ENCODE measurements at regions not wholly inside any gene's neighbourhood (a gene's known extent, or its start where the extent isn't known, plus 50 kb on each side); places are given as distances from the start of the nearest gene placed in this dataset.

DNA sequence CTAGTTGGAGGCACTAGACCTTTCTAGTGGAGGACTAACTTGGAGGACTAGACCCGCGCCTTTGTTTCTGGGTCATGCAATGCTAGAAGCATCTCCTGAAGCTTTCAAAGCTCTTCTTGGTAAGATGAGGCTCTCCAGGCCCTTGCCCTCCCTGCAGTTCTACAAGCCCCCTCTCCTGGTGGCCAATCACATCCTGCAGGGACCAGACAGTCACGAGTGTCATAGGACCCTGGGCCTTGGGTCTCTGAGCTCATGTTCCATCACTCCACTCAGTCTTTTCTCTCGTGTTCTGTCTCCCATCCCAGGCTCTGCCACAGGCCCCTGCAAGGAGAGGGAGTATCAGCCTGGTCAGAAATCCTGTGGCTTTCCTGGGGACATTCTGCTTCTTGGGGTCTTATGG, 119.6 kb downstream of the CYLD start:
- Histone ChIP-seq H3K27me3 (no peaks in the 10 kb centered on the region), H3K27ac (peak overlapping the region; percentile 12; the same call in 1 of the 2 replicates), H3K36me3 (no peaks in the 10 kb centered on the region), H3K4me1 (peaks cover 12% of the 10 kb centered on the region), H3K4me3 (no peak overlapping the region), H3K9me3 (replicated peaks) (no peaks in the 10 kb centered on the region)
- DNase-seq: no peak

DNA sequence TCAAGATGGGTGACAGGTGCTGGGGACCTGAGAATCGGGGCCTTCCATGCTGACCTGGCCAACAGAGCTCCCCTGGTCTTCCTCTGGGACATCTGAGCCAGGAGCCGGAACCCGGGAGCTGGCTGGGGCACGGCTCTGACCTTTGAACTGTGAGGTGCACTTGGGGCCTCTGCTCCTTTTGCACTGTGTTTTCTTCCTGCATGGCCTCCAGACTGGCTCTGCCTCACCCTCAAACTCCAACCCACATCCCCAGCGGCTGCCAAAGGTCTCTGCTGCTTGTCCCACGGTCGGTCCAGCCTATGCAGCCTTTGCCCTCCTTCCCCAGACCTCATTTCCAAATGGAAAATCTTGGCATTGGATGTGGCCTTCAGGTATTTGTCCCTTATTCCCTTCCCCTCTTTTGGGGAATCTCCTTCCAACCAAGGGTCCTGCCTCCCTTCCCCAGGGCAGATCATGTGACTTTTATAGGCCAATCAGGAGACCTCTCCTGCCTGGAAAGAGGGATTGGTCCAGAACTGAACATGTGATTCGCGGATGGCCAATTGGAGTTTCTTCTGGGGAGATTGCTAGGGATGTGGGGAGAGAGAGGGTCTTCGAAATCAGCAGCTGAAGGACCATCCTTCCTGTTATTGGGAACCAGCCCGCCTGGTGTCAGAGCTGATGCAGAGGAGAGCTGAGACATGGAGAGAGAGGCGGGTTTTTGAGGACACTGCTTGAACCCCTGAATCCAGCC, 117.9 kb downstream of the CYLD start:
- Histone ChIP-seq H3K9me3 (replicated peaks) (no peaks in the 10 kb centered on the region), H3K36me3 (no peaks in the 10 kb centered on the region), H3K4me3 (no peak overlapping the region), H3K27me3 (no peaks in the 10 kb centered on the region), H3K4me1 (peaks cover 12% of the 10 kb centered on the region), H3K27ac (no peak overlapping the region)
- DNase-seq: no peak

DNA sequence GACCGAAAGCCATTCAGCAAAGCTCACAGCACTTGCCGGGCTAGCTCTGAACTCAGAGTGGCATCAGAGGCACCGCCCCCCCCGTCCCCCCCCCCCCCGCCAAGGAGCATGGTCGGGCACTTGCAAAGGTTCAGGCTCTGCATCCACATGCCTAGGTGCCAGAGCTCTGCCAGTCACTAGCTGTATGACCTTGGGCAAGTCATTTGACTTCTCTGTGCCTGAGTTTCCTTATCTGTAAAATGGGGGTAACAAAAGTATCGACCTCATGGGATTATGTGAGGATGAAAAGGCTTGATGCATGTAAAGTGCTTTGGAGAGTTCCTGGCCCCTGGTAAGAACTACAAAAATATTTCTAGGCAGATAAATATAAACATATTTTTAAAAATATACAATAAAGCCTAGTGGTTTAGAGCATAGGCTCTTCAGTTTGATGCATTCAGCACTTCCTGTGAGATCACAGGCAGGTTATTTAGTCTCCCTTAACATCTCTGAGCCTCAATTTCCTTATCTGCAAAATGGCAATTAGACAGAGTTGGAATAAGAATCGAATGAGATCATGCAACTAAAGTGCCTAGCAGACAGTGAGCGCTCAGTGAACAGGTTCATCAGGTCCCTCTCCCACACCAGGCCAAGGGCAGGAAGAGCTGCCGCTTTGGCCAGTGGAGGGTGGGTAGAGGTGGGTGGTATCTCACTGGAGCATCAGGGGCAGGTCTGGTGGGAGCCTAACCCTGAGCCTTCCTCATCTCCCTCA, 117.2 kb downstream of the CYLD start:
- H3K36me3 ChIP-seq: no peaks in the 10 kb centered on the region
- no peaks in the 10 kb centered on the region for H3K27me3 ChIP-seq
- no peak overlapping the region for H3K4me3 ChIP-seq
- peaks cover 12% of the 10 kb centered on the region for H3K4me1 ChIP-seq
- DNase-seq: no peak
- H3K27ac ChIP-seq: no peak overlapping the region
- no peaks in the 10 kb centered on the region for H3K9me3 ChIP-seq (replicated peaks)

DNA sequence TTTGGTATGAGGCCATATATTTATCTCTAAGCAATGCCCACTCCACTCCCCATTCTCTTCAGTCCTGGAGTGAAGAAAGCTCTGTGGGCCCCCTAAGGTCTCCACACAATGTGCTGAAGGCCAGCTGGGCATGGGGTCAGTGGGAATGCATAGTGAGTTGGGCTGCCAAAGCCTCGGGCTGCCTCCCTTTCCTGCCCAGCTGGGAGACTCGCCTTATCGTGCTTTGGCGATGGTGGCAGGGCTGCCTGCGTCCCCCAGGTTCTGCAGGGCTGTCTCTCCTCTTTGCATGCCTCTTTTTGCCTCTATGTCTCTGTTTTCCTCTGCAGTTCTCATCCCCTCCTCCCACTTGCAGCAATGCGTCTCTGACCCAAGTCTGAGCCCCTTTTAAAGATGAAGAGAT, 116.5 kb downstream of the CYLD start:
- DNase-seq: no peak
- no peaks in the 10 kb centered on the region for H3K36me3 ChIP-seq
- no peaks in the 10 kb centered on the region for H3K27me3 ChIP-seq
- no peak overlapping the region for H3K4me3 ChIP-seq
- peaks cover 12% of the 10 kb centered on the region for H3K4me1 ChIP-seq
- H3K27ac ChIP-seq: no peak overlapping the region
- no peaks in the 10 kb centered on the region for H3K9me3 ChIP-seq (replicated peaks)

DNA sequence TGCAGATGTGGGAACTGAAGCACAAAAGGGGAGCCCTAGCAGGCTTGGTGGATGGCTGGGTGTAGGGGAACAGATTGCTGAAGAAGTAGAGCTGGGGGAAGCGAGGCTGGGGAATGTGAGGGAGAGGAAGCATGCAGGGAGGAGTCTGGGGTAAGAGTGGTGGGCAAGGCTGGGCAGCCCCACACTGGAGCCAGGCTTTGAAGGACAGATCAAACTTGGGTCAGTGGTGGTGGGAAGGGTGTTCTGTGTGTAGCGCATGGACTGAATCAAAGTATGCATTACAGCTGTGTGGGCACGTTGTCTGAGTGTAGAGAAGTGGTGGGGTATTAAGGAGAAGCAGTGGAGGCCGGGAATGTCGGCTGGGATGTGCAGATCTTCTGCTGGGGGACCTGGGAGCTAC, 116.0 kb downstream of the CYLD start:
- no peaks in the 10 kb centered on the region for H3K27me3 ChIP-seq
- no peak for DNase-seq
- no peak overlapping the region for H3K4me3 ChIP-seq
- no peaks in the 10 kb centered on the region for H3K9me3 ChIP-seq (replicated peaks)
- no peak overlapping the region for H3K27ac ChIP-seq
- peaks cover 12% of the 10 kb centered on the region for H3K4me1 ChIP-seq
- no peaks in the 10 kb centered on the region for H3K36me3 ChIP-seq

DNA sequence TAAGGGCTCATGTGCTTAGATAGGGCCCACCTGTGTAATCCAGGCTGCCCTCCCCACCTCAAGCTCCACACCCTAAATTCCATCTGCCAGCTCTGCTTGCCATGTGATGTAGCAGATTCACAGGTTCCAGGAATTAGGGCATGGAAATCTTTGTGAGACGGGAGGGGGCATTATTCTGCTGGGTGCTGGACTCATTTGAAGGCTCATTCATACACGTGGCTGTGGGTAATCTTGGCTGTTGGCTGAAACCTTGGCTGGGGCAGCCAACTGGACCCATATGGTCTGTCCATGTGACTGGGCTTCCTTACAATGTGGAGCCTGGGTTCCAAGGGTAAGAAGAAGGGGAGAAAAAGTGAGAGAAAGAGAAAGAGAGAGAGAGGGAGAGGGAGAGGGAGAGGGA, 115.1 kb downstream of the CYLD start:
- no peak overlapping the region for H3K4me3 ChIP-seq
- DNase-seq: no peak
- H3K9me3 ChIP-seq (replicated peaks): no peaks in the 10 kb centered on the region
- H3K4me1 ChIP-seq: peaks cover 6% of the 10 kb centered on the region
- no peak overlapping the region for H3K27ac ChIP-seq
- H3K27me3 ChIP-seq: no peaks in the 10 kb centered on the region
- H3K36me3 ChIP-seq: no peaks in the 10 kb centered on the region

DNA sequence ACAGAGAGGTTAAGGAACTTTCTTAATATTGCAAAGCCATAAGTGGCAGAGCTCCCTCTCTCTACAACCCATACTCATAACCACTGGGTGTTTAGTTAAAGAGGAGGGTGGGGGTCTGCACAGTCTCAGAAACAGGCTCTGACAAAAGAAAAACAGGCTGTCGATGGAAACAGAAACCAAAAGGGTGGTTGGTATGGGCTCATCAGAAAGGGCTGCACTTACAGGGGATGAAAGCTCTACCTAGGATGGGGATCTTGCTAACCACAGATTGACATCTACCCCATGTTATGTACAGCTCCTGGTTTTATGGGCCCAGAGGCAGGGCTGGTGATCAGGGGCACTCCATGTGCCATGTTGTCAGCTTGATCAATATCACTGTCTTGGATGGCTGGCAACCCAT, 111.4 kb downstream of the CYLD start:
- Histone ChIP-seq H3K27ac (no peak overlapping the region), H3K4me1 (no peaks in the 10 kb centered on the region), H3K4me3 (no peak overlapping the region), H3K36me3 (no peaks in the 10 kb centered on the region), H3K9me3 (replicated peaks) (no peaks in the 10 kb centered on the region), H3K27me3 (no peaks in the 10 kb centered on the region; the same call in 1 of the 2 replicates)
- DNase-seq: no peak

Measured in SJCRH30 (cell line).